Fibroblast of lung (primary cell): ENCODE measurements at regions not wholly inside any gene's neighbourhood (a gene's known extent, or its start where the extent isn't known, plus 50 kb on each side); places are given as distances from the start of the nearest gene placed in this dataset.

Experiments used
- DNase-seq, 2 donors: peaks; one replicate each; pipeline versions ENCODE4 v3.0.0 to v3.0.0-alpha.2; 2010; ENCODE audit warnings: low read depth in 2 of 2
- H2AFZ ChIP-seq: 2 replicates; pipeline ENCODE4 v1.5.1; 2012; ENCODE audit warnings: low read length, control low read depth, inconsistent platforms
- H3K27ac ChIP-seq: 2 replicates; pipeline ENCODE4 v1.5.1; 2011; ENCODE audit warnings: low read length, control low read depth; ENCODE audit not compliant: insufficient read depth
- H3K27me3 ChIP-seq: 2 replicates; pipeline ENCODE4 v1.5.1; 2011; ENCODE audit warnings: mild to moderate bottlenecking, low read length; ENCODE audit not compliant: control insufficient read depth, insufficient read depth
- H3K36me3 ChIP-seq: 2 replicates; pipeline ENCODE4 v1.5.1; 2011; ENCODE audit warnings: low read length; ENCODE audit not compliant: control insufficient read depth, insufficient read depth
- H3K4me1 ChIP-seq: 2 replicates; pipeline ENCODE4 v1.5.1; 2011; ENCODE audit warnings: low read length; ENCODE audit not compliant: control insufficient read depth, insufficient read depth; ENCODE audit errors: extremely low read depth
- H3K4me2 ChIP-seq: 2 replicates; pipeline ENCODE4 v1.5.1; 2011; ENCODE audit warnings: low read length, control low read depth; ENCODE audit not compliant: insufficient read depth; ENCODE audit errors: extremely low read depth
- H3K4me3 ChIP-seq, 4 experiments: fragments of 200-600 bp in 1 of 4; sonication (generic) in 1 of 4; replicated peaks in 1 of 4; 2 replicates each; pipeline ENCODE4 v1.5.1; 2011 to 2016; ENCODE audit warnings: low read length in 4 of 4, low read depth in 3 of 4, mild to moderate bottlenecking in 3 of 4, control low read depth in 2 of 4, inconsistent platforms in 1 of 4, mixed read lengths in 1 of 4; ENCODE audit not compliant: insufficient read depth in 1 of 4; ENCODE audit errors: control extremely low read depth in 1 of 4
- H3K79me2 ChIP-seq: 2 replicates; pipeline ENCODE4 v1.5.1; 2012; ENCODE audit warnings: mild to moderate bottlenecking, low read length, inconsistent platforms; ENCODE audit not compliant: control insufficient read depth, insufficient read depth
- H3K9ac ChIP-seq: 2 replicates; pipeline ENCODE4 v1.5.1; 2011; ENCODE audit warnings: mild to moderate bottlenecking, low read length, control low read depth; ENCODE audit not compliant: insufficient read depth
- H3K9me3 ChIP-seq: 2 replicates; pipeline ENCODE4 v1.5.1; 2012; ENCODE audit warnings: low read depth, low read length; ENCODE audit not compliant: control insufficient read depth, insufficient read depth
- H4K20me1 ChIP-seq: 2 replicates; pipeline ENCODE4 v1.5.1; 2011; ENCODE audit warnings: low read length; ENCODE audit not compliant: control insufficient read depth, insufficient read depth; ENCODE audit errors: extremely low read depth
- EZH2 ChIP-seq: IDR thresholded peaks from 2 replicates; pipeline ENCODE4 v1.5.1; 2012; ENCODE audit warnings: low read length, control low read depth, mild to moderate bottlenecking; ENCODE audit errors: missing control alignments
- TF ChIP-seq, protein P1 (sequence below), 2 donors: IDR thresholded peaks in 1 of 2; conservative IDR thresholded peaks in 1 of 2; 1 replicate in 1 of 2; 2 replicates in 1 of 2; pipeline ENCODE4 v1.5.1; 2011 to 2012; ENCODE audit warnings: low read length in 2 of 2, control low read depth in 1 of 2, inconsistent platforms in 1 of 2, low read depth in 1 of 2, mild to moderate bottlenecking in 1 of 2

DNA sequence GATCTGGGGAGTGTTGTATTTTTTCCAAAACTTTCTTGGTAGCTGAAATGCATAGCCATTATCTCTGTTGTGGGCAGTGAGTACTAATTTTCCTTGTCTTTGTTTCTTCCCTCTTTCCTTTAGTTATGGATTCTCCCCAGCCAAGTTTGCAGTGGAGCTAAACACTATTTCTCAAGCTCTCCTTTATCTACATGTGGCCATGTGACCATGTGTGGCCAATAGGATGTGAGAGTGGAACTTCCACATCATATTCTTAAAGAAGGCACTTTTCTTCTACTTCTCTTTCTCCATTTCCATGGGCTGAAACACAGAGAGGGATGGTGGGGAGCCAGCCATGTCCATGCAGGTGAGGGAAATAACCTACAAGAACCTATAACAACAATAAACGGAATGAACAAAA, 230.8 kb downstream of the CTH start:
- Histone ChIP-seq H3K27me3 (no peaks in the 10 kb centered on the region), H3K9me3 (no peaks in the 10 kb centered on the region), H3K4me2 (no peak overlapping the region), H2AFZ (no peak overlapping the region), H3K4me3 (no peak overlapping the region), H4K20me1 (no peaks in the 10 kb centered on the region), H3K27ac (no peak overlapping the region), H3K79me2 (no peaks in the 10 kb centered on the region), H3K36me3 (no peaks in the 10 kb centered on the region), H3K9ac (no peak overlapping the region), H3K4me1 (no peaks in the 10 kb centered on the region)
- TF ChIP-seq, protein P1, sequence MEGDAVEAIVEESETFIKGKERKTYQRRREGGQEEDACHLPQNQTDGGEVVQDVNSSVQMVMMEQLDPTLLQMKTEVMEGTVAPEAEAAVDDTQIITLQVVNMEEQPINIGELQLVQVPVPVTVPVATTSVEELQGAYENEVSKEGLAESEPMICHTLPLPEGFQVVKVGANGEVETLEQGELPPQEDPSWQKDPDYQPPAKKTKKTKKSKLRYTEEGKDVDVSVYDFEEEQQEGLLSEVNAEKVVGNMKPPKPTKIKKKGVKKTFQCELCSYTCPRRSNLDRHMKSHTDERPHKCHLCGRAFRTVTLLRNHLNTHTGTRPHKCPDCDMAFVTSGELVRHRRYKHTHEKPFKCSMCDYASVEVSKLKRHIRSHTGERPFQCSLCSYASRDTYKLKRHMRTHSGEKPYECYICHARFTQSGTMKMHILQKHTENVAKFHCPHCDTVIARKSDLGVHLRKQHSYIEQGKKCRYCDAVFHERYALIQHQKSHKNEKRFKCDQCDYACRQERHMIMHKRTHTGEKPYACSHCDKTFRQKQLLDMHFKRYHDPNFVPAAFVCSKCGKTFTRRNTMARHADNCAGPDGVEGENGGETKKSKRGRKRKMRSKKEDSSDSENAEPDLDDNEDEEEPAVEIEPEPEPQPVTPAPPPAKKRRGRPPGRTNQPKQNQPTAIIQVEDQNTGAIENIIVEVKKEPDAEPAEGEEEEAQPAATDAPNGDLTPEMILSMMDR (conservative IDR thresholded peaks at IDR 0.05 in 1 of 2, IDR thresholded peaks at IDR 0.05 in 1 of 2; ENCODE audit: low read depth in 1 of 2, low read length in 2 of 2) = no peak
- no peak for TF ChIP-seq EZH2
- no peak for DNase-seq

GRCh38 chr1:70656361-70656760, 245.3 kb downstream of the CTH start:
- H3K9me3 ChIP-seq = no peaks in the 10 kb centered on the region
- TF ChIP-seq, protein P1 (conservative IDR thresholded peaks at IDR 0.05 in 1 of 2, IDR thresholded peaks at IDR 0.05 in 1 of 2; ENCODE audit: low read depth in 1 of 2, low read length in 2 of 2) = no peak
- DNase-seq = no peak
- H2AFZ ChIP-seq = no peak overlapping the region
- H3K27me3 ChIP-seq = no peaks in the 10 kb centered on the region
- no peaks in the 10 kb centered on the region for H4K20me1 ChIP-seq
- no peak overlapping the region for H3K9ac ChIP-seq
- no peak overlapping the region for H3K4me3 ChIP-seq
- no peak overlapping the region for H3K4me2 ChIP-seq
- H3K27ac ChIP-seq = no peak overlapping the region
- H3K36me3 ChIP-seq = no peaks in the 10 kb centered on the region
- no peaks in the 10 kb centered on the region for H3K4me1 ChIP-seq
- no peaks in the 10 kb centered on the region for H3K79me2 ChIP-seq

GRCh38 chr1:70659891-70660290, 248.8 kb downstream of the CTH start:
- H3K9me3 ChIP-seq = no peaks in the 10 kb centered on the region
- H3K4me2 ChIP-seq = no peak overlapping the region
- H3K36me3 ChIP-seq = no peaks in the 10 kb centered on the region
- H4K20me1 ChIP-seq = no peaks in the 10 kb centered on the region
- no peaks in the 10 kb centered on the region for H3K79me2 ChIP-seq
- H3K4me1 ChIP-seq = no peaks in the 10 kb centered on the region
- no peak overlapping the region for H3K27ac ChIP-seq
- TF ChIP-seq, protein P1 (conservative IDR thresholded peaks at IDR 0.05 in 1 of 2, IDR thresholded peaks at IDR 0.05 in 1 of 2; ENCODE audit: low read depth in 1 of 2, low read length in 2 of 2) = no peak
- no peak for TF ChIP-seq EZH2
- H3K27me3 ChIP-seq = no peaks in the 10 kb centered on the region
- H3K9ac ChIP-seq = no peak overlapping the region
- no peak overlapping the region for H3K4me3 ChIP-seq
- no peak for DNase-seq
- H2AFZ ChIP-seq = no peak overlapping the region
